A673 (cell line): ENCODE measurements at regions not wholly inside any gene's neighbourhood (a gene's known extent, or its start where the extent isn't known, plus 50 kb on each side); places are given as distances from the start of the nearest gene placed in this dataset.

Experiments
- EZH2 ChIP-seq: fragments of 200-600 bp; sonication (generic); IDR thresholded peaks from 2 replicates; pipeline ENCODE4 v1.6.1; 2017; ENCODE audit warnings: borderline replicate concordance, low read depth, mild to moderate bottlenecking, mixed read lengths, antibody characterized with exemption, low read length; ENCODE audit not compliant: poor library complexity, severe bottlenecking
- TF ChIP-seq, protein P1 (sequence below): fragments of 300-800, 200-600 bp; sonication (generic); conservative IDR thresholded peaks from 2 replicates; pipeline ENCODE4 v1.5.1; 2017; ENCODE audit warnings: low read depth, mild to moderate bottlenecking, antibody characterized with exemption, low read length, moderate library complexity, mixed read lengths

DNA sequence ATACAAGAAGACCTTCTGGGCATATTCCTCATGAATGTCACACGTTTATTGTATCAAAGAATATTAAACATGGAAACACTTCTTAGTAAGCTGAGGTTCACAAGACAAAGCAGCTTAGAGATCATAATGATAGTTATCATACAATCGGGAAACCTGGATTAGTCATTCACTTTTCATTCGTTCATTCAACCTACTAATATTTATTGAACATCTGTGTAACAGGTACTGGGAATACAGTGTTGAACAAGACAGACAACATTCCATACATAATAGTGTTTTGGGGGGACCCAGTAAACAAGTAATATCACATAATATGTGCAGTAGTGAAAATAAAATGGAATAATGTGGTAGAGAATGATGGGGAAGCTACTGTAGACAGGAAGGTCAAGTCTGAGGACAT is 100.6 kb upstream of the GRIP1 start:
- TF ChIP-seq, protein P1, sequence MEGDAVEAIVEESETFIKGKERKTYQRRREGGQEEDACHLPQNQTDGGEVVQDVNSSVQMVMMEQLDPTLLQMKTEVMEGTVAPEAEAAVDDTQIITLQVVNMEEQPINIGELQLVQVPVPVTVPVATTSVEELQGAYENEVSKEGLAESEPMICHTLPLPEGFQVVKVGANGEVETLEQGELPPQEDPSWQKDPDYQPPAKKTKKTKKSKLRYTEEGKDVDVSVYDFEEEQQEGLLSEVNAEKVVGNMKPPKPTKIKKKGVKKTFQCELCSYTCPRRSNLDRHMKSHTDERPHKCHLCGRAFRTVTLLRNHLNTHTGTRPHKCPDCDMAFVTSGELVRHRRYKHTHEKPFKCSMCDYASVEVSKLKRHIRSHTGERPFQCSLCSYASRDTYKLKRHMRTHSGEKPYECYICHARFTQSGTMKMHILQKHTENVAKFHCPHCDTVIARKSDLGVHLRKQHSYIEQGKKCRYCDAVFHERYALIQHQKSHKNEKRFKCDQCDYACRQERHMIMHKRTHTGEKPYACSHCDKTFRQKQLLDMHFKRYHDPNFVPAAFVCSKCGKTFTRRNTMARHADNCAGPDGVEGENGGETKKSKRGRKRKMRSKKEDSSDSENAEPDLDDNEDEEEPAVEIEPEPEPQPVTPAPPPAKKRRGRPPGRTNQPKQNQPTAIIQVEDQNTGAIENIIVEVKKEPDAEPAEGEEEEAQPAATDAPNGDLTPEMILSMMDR, result no peak
- TF ChIP-seq EZH2, result no peak
